ENCODE measurements at regions not wholly inside any gene's neighbourhood (a gene's known extent, or its start where the extent isn't known, plus 50 kb on each side); places are given as distances from the start of the nearest gene placed in this dataset.

DNA sequence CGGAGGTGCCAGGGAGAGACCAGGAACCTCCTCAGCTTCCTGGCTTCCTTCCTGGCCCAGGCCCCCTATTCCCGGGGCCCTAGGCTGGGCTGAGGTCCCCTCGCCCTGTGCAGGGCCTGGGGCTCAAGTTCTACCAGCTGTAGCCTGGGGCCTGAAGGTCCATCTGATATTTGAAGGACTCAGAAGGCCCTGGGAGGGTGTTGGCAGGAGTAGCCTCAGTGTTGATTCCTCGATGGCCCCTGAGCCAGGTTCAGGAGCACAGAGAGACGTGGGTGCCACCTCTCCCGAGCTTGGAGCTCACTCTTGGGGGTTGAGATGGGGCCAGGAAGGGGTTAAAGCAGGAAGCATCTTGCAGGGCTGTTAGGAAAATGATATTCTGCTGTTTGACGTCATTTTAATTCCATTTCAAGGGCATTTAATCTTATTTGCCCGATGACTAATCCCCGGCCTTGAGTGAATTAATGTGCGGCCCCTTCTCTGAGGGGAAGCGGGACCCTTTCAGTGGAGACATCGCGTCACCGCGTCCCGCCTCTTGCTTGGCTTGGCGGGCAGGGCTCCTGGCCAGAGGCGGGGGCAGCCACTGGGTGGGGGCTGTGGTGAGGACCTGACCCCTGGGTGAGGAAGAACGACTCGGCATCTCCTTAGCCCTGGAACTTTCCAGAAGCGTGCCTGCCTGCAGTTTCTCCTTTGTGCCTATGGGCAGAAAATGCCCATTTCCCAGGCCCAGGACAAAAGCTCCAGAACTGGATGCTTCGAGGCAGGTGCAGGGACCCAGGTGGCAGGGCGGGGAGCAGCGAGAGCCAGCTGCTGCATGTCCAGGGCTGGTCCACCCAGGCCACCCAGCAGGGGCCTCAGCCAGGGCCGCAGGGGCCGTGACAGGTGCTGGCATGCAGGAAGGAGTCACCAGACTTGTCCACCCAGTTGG lies 158.3 kb downstream of the KIF26A start:
- ChIA-PET POLR2A (no interaction called here), CTCF (no interaction called here), RAD21 (ENCODE audit: low non-redundant PET in 1 of 2, low total read pairs in 2 of 2, uncharacterized antibody in 2 of 2, unreplicated experiment in 2 of 2) (no interaction called here)
- H3K9me3 ChIP-seq (ENCODE audit: control insufficient read depth in 1 of 2, insufficient read depth in 1 of 2, low read depth in 1 of 2, low read length in 2 of 2), result no peaks in the 10 kb centered on the region
- DNase-seq (ENCODE audit: low read depth, low spot score) (no peak), ATAC-seq (no peak)
- intact Hi-C loops (cut with micrococcal nuclease), result no loop called here
- no peak overlapping the region for H3K4me3 ChIP-seq (replicated peaks in 1 of 2; ENCODE audit: low read depth in 1 of 2, low read length in 2 of 2)
- no peaks in the 10 kb centered on the region for H3K36me3 ChIP-seq (ENCODE audit: control insufficient read depth in 1 of 2, insufficient read depth in 2 of 2, low read length in 2 of 2)
- no peaks in the 10 kb centered on the region for H3K9me2 ChIP-seq (ENCODE audit: insufficient read depth)
- H3K4me2 ChIP-seq (ENCODE audit: low read length), result no peak overlapping the region
- no peaks in the 10 kb centered on the region for H3K79me2 ChIP-seq (ENCODE audit: insufficient read depth, low read length)
- H4K20me1 ChIP-seq (ENCODE audit: insufficient read depth), result no peaks in the 10 kb centered on the region
- no peak for TF ChIP-seq CBX3 (IDR thresholded peaks at IDR 0.05; ENCODE audit: low read depth)
- TF ChIP-seq, protein P1, sequence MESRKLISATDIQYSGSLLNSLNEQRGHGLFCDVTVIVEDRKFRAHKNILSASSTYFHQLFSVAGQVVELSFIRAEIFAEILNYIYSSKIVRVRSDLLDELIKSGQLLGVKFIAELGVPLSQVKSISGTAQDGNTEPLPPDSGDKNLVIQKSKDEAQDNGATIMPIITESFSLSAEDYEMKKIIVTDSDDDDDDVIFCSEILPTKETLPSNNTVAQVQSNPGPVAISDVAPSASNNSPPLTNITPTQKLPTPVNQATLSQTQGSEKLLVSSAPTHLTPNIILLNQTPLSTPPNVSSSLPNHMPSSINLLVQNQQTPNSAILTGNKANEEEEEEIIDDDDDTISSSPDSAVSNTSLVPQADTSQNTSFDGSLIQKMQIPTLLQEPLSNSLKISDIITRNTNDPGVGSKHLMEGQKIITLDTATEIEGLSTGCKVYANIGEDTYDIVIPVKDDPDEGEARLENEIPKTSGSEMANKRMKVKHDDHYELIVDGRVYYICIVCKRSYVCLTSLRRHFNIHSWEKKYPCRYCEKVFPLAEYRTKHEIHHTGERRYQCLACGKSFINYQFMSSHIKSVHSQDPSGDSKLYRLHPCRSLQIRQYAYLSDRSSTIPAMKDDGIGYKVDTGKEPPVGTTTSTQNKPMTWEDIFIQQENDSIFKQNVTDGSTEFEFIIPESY (IDR thresholded peaks at IDR 0.05; ENCODE audit: extremely low read depth, insufficient replicate concordance, low read length), result no peak
- TF ChIP-seq SRF (IDR thresholded peaks at IDR 0.05; ENCODE audit: low read depth), result no peak
- TF ChIP-seq SP1 (IDR thresholded peaks at IDR 0.05; ENCODE audit: low read depth), result no peak
- TF ChIP-seq TCF7L2 (IDR thresholded peaks at IDR 0.05; ENCODE audit: borderline replicate concordance, extremely low read depth, insufficient read depth, insufficient read length), result peak; percentile 74
- no peak overlapping the region for H3K9ac ChIP-seq (ENCODE audit: low read length)
- no peaks in the 10 kb centered on the region; a peak in 1 of 4 replicates for H3K4me1 ChIP-seq (ENCODE audit: control insufficient read depth in 1 of 2, insufficient read depth in 2 of 2, low read length in 2 of 2)
- H3K27ac ChIP-seq (ENCODE audit: low read depth, low read length), result no peak overlapping the region
- no peak overlapping the region for H2AFZ ChIP-seq (ENCODE audit: low read depth, low read length, poor library complexity, severe bottlenecking)
- H3K27me3 ChIP-seq (ENCODE audit: insufficient read depth, low read length), result no peaks in the 10 kb centered on the region
- BruUV-seq (replicated peaks), result no TSS peak

DNA sequence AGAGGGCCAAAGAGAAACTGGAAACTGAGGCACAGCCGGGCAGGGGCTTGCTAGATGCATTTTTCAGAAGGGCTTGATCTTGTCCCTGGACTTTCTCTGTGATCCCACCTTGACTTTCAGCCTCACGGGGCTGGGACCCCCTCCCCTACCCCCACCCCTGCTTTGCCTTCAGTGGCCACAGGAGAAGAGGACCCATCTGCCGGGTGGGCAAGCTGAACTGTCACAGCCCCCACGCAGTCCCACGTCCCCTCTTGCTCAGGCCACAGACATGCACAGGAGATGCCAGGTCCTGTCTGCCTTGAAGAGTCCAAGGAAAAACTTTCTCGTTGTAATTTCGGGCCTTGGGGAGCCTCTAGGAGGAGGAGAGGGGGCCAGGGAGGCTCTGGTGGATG lies 158.9 kb downstream of the KIF26A start:
- CTCF ChIA-PET, result no interaction called here
- ATAC-seq, result no peak
- H3K4me1 ChIP-seq (ENCODE audit: control insufficient read depth in 1 of 2, insufficient read depth in 2 of 2, low read length in 2 of 2), result no peaks in the 10 kb centered on the region; a peak in 1 of 4 replicates

More for the DNA sequence above, 158.9 kb downstream of the KIF26A start:
- Histone ChIP-seq H3K4me2 (ENCODE audit: low read length) (no peak overlapping the region), H2AFZ (ENCODE audit: low read depth, low read length, poor library complexity, severe bottlenecking) (no peak overlapping the region), H3K9ac (ENCODE audit: low read length) (no peak overlapping the region), H4K20me1 (ENCODE audit: insufficient read depth) (no peaks in the 10 kb centered on the region), H3K27me3 (ENCODE audit: insufficient read depth, low read length) (no peaks in the 10 kb centered on the region), H3K9me2 (ENCODE audit: insufficient read depth) (no peaks in the 10 kb centered on the region), H3K4me3 (replicated peaks in 1 of 2; ENCODE audit: low read depth in 1 of 2, low read length in 2 of 2) (no peak overlapping the region), H3K36me3 (ENCODE audit: control insufficient read depth in 1 of 2, insufficient read depth in 2 of 2, low read length in 2 of 2) (no peaks in the 10 kb centered on the region), H3K27ac (ENCODE audit: low read depth, low read length) (no peak overlapping the region), H3K79me2 (ENCODE audit: insufficient read depth, low read length) (no peaks in the 10 kb centered on the region), H3K9me3 (ENCODE audit: control insufficient read depth in 1 of 2, insufficient read depth in 1 of 2, low read depth in 1 of 2, low read length in 2 of 2) (no peaks in the 10 kb centered on the region)
- BruUV-seq (replicated peaks), result no TSS peak
- TF ChIP-seq, protein P1 (IDR thresholded peaks at IDR 0.05; ENCODE audit: extremely low read depth, insufficient replicate concordance, low read length), result no peak
- intact Hi-C loops (cut with micrococcal nuclease), result no loop called here
- POLR2A ChIA-PET, result no interaction called here
- RAD21 ChIA-PET (ENCODE audit: low non-redundant PET in 1 of 2, low total read pairs in 2 of 2, uncharacterized antibody in 2 of 2, unreplicated experiment in 2 of 2), result no interaction called here
- no peak for DNase-seq (ENCODE audit: low read depth, low spot score)
